Fibroblast of villous mesenchyme (primary cell): ENCODE measurements at regions not wholly inside any gene's neighbourhood (a gene's known extent, or its start where the extent isn't known, plus 50 kb on each side); places are given as distances from the start of the nearest gene placed in this dataset.

Experiments used
- DNase-seq: peaks from one replicate; pipeline ENCODE4 v3.0.0-alpha.2; 2010; ENCODE audit warnings: low read depth
- H3K4me3 ChIP-seq: 2 replicates; pipeline ENCODE4 v1.5.1; 2011; ENCODE audit warnings: low read depth, mild to moderate bottlenecking, low read length
- CTCF ChIP-seq: IDR thresholded peaks from 2 replicates; pipeline ENCODE4 v1.5.1; 2012; ENCODE audit warnings: low read depth, mild to moderate bottlenecking, low read length; ENCODE audit not compliant: insufficient read depth

DNA sequence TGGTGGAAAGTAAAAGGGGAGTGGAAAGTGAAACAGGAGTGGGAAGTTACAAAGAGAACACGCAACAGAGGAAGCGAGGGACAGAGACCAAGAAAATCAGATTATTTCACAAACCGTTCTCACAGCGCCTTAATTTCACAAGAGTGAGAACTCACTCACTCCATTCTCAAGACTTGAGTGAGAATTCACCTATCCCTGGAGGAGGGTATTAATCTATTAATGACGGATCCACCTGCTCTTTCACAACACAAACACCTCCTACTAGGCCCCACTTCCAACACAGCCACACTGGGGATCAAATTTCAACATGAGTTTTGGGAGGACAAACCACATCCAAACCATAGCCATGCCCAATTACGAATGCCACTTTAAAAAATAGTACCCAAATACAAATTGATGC lies 297.6 kb downstream of the GPAM start:
- no peak overlapping the region for H3K4me3 ChIP-seq
- no peak for DNase-seq
- no peak for TF ChIP-seq CTCF

DNA sequence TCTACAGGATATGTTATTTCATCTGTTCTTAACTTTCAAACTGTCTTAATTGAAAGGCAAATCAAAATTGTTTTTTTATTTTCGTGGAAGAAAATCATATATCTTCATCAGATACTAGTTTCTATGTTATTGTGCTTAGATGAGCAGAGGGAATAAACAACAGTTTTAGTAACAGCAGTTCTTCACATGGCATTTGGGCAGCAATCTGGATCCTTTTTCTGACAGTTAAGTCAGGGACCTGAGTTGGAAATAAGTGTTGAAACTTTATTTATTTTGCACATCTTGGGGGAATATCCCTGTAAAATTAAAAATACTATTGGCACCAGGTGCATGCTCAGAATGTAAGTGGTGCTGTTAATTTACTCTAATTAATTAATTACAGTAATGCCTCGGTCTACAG lies 296.3 kb downstream of the GPAM start:
- H3K4me3 ChIP-seq, result no peak overlapping the region
- no peak for TF ChIP-seq CTCF
- DNase-seq, result no peak

- DNase-seq, result no peak
- no peak overlapping the region for H3K4me3 ChIP-seq
- TF ChIP-seq CTCF, result no peak
These were observed 293.5 kb downstream of the GPAM start for GRCh38 chr10:111890046-111890445.

DNA sequence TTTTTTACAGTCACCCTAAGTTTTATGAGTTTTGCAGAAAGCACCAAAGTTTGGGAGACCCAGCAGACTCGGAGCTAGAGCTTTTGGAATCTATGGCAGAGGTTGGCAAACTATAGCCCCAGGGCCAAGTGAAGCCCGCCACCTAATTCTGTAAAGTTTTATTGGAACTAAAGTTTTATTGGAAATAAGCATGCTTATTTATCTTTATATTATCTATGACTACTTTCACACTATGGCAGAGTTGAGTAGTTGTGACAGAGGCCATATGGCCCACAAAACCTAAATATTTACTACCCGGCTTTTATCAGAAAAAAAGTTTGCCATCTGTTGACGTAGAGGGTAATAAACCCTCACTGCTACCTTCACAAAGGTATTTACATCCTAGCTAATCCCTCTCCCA lies 267.6 kb downstream of the GPAM start:
- TF ChIP-seq CTCF, result no peak
- no peak overlapping the region for H3K4me3 ChIP-seq
- no peak for DNase-seq

DNA sequence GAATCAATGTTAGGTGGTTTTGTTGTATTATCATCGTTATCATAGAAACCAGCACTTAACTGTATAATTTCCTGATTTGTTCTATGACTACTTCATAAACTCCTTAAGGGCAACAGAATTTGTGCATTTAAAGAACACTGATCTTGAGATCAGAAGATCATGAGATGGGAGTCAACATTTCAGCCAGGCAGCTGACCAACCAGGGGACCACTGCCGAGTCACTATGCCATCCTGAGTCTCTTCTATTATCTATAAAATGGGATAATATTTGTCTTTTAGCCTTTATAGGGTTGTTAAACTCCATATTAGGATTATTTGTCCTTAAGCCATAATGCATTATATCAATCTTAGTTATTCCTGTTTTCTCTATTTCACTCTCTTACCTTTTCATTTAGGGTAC lies 261.7 kb downstream of the GPAM start:
- H3K4me3 ChIP-seq, result no peak overlapping the region
- TF ChIP-seq CTCF, result no peak
- DNase-seq, result no peak

GRCh38 chr10:111923032-111923431 lies 260.5 kb downstream of the GPAM start:
- no peak for TF ChIP-seq CTCF
- DNase-seq, result no peak
- H3K4me3 ChIP-seq, result no peak overlapping the region

GRCh38 chr10:111926286-111926685 lies 257.3 kb downstream of the GPAM start:
- DNase-seq, result no peak
- H3K4me3 ChIP-seq, result no peak overlapping the region
- no peak for TF ChIP-seq CTCF
